ENCODE measurements at regions not wholly inside any gene's neighbourhood (a gene's known extent, or its start where the extent isn't known, plus 50 kb on each side); places are given as distances from the start of the nearest gene placed in this dataset.
A peak's percentile ranks its signal among the peaks of the same experiment; 100 is the strongest.
"Not testable (repeated sequence)": the region's sequence is repeated elsewhere in the genome, so short reads cannot be mapped to it uniquely, and the experiment has no call there.

DNA sequence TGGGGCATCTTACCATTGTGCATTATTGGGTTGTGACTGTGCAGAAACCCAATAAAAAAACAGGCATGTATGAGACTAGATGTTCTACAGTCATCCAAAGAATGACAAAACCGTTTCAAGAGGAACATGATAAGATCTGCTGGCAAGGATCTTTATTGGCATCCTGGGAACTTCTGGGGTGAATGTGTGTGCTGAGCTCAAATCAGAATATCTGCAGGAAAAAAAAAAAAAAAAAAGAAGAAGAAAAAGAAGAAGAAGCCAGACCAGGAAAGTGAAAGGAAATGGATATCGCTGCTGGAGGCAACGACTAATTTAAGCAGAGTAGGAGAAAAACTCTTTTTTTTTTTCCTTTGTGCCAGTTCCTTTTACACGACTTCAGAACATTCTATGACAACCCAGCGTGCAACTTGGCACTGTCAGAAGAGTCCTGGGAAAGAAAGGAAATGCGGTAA is 484.2 kb upstream of the BOD1L1 start:
- no peak for DNase-seq (ENCODE audit: low spot score)

DNA sequence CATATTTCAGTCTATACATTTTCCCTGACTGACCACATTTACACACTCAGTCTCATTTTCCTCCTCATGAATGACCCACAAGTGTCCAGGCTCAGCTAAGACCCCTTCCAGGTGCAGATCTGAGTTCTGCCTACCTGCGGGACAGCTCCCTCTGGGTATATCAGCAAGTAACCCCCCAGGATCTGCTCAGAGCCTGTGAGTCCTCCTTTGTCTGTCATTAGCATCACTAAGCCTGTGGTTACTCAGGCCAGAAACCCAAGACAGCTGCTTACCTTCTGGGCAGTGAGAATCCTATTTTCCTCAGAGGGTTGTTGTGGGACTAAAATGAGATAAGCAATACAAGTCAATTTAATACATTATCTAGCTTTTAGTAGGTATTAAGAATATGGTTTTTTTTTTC is 487.6 kb upstream of the BOD1L1 start:
- DNase-seq (ENCODE audit: low spot score), result no peak

- DNase-seq (ENCODE audit: low spot score), result no peak
Measured at GRCh38 chr4:14117575-14118238, 490.2 kb upstream of the BOD1L1 start.

- no peak for DNase-seq (ENCODE audit: low spot score)
Measured at GRCh38 chr4:14124816-14125215, 497.3 kb upstream of the BOD1L1 start.

DNA sequence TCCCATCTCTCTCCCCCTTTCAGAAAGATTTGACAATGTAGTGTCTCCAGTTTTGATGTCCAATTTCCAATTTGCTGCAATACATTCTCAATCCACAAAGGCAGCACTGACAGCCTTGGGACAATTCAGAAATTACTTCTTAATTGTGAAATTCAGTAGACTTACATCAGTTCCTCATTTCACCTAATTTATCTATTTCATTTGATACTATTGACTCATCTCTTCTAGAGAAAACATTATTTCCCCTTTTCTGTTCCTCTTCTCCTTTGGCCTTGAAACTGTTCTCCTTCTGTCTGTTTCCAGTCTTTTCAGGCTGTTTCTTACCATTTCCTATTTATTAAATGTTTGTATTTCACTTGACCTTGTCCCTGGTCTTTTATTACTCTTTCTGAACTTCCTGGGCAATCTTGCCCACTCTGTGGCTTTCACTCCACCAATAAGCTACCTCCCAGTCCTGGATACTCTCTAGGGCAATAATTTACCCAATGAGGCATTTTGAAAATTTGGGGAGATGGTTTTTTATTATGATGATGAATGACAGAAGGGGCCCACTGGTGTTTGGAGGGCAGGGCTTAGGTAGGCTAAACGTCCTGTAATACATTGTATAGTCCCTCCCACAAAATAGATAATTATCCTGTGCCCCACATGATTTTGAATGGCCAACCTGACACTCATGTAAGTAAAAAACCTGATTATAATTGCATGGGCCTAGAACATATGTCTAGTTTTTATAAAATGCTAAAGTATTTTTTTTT is 498.0 kb upstream of the BOD1L1 start:
- DNase-seq (ENCODE audit: low spot score), result no peak

DNA sequence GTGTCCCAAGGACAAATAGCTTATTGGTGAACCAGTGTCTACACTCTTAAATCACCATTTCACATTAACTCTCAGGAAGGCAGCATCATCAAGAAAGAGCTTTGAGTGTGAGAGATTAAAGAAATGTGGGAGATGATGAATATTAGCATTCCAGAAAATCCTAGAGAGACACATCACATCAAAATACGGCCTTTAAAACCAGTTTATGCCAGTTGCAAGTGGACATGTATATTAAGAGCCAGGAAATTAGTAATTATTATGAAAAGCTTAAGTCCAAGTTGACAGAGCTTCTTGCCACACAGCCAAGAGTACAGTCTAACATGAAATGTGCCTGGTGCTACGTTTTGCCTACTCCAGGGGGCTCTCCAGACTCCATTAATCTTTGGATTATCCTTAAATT is 503.0 kb upstream of the BOD1L1 start:
- DNase-seq (ENCODE audit: low spot score), result no peak

GRCh38 chr4:14131335-14131734 is 503.8 kb upstream of the BOD1L1 start:
- DNase-seq (ENCODE audit: low spot score), result no peak

- no peak for DNase-seq (ENCODE audit: low spot score)
Measured at GRCh38 chr4:14132301-14132700, 504.8 kb upstream of the BOD1L1 start.

GRCh38 chr4:14138106-14138505 is 510.6 kb upstream of the BOD1L1 start:
- no peak for DNase-seq (ENCODE audit: low spot score)

DNA sequence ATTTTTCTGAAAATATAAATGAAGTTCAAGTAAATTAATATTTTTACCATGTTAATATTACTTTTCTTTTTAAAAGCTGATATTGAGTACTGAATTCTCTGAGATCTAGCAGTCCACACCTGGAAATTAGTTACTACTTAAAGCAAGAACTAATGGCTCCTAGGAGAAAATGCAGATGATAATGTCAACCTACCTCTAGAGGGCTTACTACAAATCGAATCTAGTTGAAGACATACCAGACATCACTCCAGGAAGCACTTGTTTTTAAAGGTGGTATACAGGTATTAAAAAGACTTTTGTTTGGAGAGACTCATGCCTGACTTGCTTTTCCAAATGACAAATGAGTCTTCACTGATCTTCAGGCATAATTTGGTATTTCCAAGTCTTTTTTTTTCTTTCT is 516.4 kb upstream of the BOD1L1 start:
- DNase-seq (ENCODE audit: low spot score), result peak; percentile 1

DNA sequence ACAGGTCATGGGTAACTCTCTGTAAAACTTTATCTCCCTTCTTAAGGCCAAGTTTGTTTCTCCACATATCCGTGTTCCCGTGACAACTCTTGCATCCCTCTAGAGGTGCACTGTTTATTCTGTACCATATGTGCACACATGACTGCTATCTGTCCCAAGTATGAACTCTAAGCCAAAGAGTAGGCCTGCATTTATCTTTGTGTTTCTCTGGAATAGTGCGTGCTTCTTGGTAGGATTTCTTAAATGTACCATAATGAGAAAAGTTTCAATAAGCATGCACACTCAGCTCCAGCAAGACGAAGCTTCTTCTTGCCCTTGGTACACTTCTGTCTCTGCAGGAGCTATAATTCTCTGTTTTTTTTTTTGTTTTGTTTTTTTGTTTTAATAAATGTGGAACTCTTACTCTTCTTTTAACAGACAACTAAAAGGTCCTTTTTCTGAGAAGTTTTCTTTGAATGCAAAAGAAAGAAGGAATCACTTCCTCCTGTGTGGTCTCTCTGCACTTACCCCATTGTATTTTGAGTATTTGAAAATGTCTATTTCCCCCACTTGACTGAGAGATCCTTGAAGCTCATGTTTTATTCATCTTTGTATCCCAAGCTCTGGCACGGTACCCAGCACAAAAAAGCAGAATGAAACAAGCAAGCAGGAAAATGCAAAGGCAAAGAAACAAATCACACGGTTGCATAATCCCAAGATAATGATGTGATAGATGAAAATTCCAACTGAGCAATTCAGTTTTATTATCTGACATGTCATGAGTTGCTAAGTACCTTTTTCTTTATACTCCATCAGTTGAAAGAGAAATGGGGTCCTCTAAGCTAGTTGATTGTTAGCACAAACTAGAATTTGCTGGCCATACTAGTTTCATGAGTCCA is 521.9 kb upstream of the BOD1L1 start:
- no peak for DNase-seq (ENCODE audit: low spot score)

GRCh38 chr4:14151101-14151500 is 523.6 kb upstream of the BOD1L1 start:
- DNase-seq (ENCODE audit: low spot score), result no peak

DNA sequence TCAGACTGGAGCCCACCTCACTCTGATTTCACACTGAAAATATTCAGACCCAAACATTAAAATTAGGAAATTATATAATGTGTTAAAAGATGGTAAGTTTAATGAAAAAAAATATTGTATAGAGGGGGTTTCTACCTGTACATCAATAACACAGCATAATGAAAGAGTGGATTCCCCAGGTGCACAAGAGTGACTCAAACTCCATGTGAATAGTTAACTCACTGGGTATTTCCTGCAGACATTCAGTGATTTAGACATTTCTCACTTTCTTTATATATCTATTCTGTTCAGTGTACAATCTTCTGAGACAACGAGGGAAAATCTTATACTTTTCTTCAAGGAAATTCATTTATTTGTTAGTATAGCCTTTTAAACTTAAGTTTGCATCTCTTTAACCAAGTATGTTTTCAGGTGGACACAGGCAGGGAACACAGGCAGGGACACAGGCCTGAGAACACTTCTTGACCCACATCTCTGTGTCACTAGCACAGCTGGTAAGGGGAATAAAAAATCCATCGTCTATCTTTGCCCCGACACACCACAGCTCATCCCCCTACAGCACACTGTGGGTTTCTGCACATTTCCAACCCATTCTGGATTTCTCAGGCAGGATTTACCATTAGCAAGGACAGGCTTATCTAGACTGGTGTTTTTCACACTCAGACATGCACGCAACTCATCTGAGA is 525.5 kb upstream of the BOD1L1 start:
- no peak for DNase-seq (ENCODE audit: low spot score)

DNA sequence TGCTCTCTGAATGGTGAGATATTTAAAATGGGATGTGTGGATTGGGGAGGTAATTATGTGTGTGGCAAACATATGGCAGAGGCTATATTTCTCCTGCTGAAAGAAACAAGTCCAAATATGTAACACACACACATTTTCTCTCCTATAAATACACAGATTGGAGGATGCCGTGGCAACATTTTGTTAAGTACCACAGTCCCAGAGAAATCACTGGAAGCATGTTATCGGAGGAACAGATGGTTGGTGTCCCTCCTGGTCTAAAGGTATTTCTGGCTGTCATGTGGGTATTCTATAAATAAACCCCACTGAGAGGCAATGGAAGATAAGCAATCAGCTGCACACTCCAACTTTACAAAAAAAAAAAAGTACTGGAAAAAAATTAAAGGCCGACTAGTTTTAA is 528.3 kb upstream of the BOD1L1 start:
- DNase-seq (ENCODE audit: low spot score), result no peak

DNA sequence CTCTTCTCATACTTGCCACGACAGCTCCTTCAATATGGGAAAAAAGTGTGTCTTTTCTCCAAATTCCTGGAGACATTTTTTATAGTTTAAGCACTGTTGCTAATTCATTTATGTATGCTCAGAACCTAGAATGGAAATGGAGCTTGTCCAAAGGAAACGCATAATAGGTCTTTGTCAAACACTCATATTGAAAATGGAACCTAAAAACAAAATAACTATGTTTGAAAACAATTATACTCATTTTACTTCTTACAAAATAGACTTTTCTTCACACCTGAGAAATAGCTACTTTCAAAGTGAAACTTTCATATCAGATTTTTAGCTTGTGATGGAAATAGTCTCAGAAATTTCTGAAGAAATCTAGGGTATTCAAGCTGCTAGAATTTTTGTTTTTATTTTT is 529.7 kb upstream of the BOD1L1 start:
- DNase-seq (ENCODE audit: low spot score), result no peak

DNA sequence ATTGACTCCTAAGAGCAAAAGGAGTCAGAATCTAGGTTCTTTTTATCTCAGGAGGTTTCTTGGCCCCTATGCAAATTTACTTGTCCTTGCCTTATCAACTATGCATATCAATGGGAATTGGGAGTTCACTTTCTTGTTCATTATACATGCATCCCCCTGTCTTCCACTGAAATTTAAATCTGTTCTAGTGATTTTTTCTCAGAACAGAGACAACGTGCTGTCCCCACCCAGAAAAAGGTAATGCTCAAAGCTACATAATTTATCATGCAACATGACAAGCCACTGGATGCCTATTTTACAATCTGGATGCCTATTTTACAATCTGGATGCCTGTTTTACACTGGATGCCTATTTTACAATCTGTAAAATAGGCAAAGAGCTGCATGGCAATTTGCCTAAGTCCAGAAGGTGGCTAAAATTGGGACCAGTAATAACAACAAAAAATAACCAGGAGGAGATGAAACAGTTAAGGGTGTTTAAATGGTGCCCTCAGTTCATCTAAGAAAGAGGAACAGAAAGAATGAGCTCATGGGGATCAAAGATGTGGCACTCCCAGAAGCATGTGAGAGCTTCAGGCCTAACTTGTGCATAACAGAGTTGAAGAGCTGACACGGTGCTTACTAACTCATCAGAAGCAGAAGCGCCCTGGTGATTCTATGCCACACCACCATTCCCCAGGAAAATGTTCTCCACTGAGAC is 537.8 kb upstream of the BOD1L1 start:
- DNase-seq (ENCODE audit: low spot score), result no peak

- no peak for DNase-seq (ENCODE audit: low spot score)
Measured at GRCh38 chr4:14167876-14168510, 540.5 kb upstream of the BOD1L1 start.

DNA sequence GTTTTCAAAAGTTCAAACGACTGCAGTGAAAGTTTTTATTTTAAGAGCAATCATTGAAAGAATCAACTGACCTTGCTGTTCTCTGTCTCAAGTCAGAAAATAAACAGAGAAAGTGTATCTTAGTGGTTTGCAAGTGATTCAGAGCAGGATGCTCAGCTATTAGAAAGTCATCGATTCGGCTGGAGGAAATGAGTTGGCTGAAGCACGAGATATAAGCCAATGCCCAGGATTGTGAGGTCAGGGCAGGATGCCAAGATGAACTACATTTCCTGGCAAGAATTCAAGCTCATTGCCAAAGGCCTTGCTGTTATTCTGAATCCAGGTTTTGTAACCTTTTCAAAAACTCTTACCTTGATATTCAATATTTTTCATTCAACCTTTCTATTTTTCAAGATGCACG is 541.4 kb upstream of the BOD1L1 start:
- DNase-seq (ENCODE audit: low spot score), result no peak

GRCh38 chr4:14169460-14169859 is 541.9 kb upstream of the BOD1L1 start:
- DNase-seq (ENCODE audit: low spot score), result no peak

DNA sequence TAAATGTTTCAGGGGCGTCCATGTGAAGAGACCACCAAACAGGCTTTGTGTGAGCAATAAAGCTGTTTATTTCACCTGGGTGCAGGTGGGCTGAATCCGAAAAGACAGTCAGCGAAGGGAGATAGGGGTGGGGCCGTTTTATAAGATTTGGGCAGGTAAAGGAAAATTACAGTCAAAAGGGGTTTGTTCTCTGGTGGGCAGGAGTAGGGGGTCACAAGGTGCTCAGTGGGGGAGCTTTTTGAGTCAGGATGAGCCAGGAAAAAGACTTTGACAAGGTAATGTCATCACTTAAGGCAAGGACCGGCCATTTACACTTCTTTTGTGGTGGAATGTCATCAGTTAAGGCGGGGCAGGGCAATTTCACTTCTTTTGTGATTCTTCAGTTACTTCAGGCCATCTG is 542.4 kb upstream of the BOD1L1 start:
- not testable (repeated sequence) for DNase-seq (ENCODE audit: low spot score)

GRCh38 chr4:14176613-14177012 is 549.1 kb upstream of the BOD1L1 start:
- DNase-seq (ENCODE audit: low spot score), result no peak
